ENCODE measurements at regions not wholly inside any gene's neighbourhood (a gene's known extent, or its start where the extent isn't known, plus 50 kb on each side); places are given as distances from the start of the nearest gene placed in this dataset.

DNA sequence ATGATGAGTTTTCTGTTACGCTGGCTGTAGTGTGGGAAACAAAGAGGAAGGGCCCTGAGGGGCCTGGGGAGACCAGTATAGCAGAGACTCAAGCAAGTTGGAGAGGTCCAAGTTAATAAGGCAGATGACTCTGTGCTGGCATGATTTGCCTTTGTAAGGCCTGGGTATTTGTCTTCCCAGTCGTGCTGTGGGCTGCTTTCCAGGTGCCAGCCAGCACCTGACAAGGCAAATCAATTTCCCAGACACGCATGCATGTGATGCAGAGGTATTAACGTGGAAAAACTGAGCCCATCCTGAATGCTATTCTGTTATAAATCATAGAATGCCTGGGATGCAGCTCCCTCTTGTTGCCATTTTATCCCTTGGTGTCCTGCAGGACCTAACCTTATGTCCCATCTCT lies 175.6 kb downstream of the MFSD1 start:
- H3K27me3 ChIP-seq, result no peaks in the 10 kb centered on the region
- no peaks in the 10 kb centered on the region for H3K36me3 ChIP-seq
- TF ChIP-seq, protein P1, sequence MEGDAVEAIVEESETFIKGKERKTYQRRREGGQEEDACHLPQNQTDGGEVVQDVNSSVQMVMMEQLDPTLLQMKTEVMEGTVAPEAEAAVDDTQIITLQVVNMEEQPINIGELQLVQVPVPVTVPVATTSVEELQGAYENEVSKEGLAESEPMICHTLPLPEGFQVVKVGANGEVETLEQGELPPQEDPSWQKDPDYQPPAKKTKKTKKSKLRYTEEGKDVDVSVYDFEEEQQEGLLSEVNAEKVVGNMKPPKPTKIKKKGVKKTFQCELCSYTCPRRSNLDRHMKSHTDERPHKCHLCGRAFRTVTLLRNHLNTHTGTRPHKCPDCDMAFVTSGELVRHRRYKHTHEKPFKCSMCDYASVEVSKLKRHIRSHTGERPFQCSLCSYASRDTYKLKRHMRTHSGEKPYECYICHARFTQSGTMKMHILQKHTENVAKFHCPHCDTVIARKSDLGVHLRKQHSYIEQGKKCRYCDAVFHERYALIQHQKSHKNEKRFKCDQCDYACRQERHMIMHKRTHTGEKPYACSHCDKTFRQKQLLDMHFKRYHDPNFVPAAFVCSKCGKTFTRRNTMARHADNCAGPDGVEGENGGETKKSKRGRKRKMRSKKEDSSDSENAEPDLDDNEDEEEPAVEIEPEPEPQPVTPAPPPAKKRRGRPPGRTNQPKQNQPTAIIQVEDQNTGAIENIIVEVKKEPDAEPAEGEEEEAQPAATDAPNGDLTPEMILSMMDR (IDR thresholded peaks at IDR 0.05), result no peak
- TF ChIP-seq POLR2A (IDR thresholded peaks at IDR 0.05), result no peak
- H3K4me3 ChIP-seq, result no peak overlapping the region
- 48 to 56% methylated on average over 4 of the region's 4 CpGs for WGBS, 2 donors
- H3K27ac ChIP-seq, result no peak overlapping the region
- H3K4me1 ChIP-seq, result no peaks in the 10 kb centered on the region
- intact Hi-C loops (cut with DNase I), result no loop called here
- no peaks in the 10 kb centered on the region for H3K9me3 ChIP-seq
- DNase-seq, result no peak

DNA sequence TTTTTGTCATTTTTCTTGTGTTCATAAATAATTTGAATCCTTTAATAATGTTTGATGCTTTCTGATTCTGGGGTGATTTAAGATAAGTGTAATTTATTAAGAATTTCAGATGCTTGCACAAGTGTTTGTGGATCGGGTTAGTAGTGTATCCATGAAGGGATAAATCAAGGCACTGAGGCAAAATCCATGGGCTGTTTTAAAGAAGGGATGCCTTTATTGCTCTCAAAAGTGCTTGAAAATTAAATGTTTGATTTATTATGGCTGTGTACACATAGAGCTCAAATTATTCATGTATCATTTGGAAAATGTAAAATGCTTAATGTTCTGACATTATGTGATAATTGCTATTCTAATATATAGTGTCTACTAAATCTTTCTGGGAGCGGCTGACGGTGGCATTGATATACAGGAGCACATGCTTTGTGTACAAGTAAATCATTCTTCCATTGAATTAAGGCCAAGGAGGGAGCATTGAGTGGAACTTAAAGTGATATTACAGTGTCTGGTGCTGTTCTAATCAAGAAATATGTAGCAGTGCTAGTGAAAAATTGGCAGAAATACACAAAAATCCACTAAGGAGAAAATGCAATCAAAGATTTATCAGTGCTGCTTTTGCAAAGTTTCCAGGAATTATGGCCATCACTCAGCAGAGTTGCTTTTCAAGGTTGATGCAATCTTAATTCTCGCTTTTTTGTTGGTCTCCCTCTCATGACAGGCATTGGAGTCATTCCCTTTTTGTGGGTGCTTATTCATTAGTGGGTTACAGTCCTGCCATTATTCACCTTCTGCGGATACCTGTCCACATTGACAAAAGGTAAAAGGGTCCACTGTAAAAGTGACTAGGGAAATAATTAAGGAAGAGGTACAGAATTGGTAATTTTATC lies 181.6 kb downstream of the MFSD1 start:
- DNase-seq, result no peak
- TF ChIP-seq POLR2A (IDR thresholded peaks at IDR 0.05), result no peak
- TF ChIP-seq, protein P1 (IDR thresholded peaks at IDR 0.05), result no peak
- Histone ChIP-seq H3K36me3 (no peaks in the 10 kb centered on the region), H3K4me3 (no peak overlapping the region), H3K27me3 (no peaks in the 10 kb centered on the region), H3K27ac (no peak overlapping the region), H3K4me1 (no peaks in the 10 kb centered on the region), H3K9me3 (no peaks in the 10 kb centered on the region)
- 61 to 65% methylated on average over 5 of the region's 5 CpGs for WGBS, 2 donors
- intact Hi-C loops (cut with DNase I), result no loop called here

DNA sequence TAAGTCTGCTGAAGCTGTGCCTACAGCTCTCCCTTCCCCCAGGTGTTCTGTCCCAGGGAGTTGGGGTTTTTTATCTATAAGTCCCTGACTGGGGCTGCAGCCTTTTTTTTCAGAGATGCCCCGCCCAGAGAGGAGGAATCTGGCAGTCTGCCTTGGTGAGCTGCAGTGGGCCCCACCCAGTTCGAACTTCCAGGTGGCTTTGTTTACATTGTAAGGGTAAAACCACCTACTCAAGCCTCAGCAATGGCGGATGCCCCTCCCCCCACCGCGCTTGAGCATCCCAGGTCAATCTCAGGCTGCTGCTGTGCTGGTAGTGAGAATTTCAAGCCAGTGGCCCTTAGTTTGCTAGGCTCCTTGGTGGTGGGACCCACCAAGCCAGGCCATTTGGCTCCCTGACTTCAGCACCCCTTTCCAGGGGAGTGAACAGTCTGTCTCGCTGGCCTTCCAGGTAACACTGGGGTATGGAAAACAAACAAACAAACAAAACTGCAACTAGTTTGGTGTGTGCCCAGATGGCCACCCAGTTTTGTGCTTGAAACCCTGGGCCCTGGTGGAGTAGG lies 189.4 kb downstream of the MFSD1 start:
- H3K36me3 ChIP-seq, result no peaks in the 10 kb centered on the region
- H3K9me3 ChIP-seq, result no peaks in the 10 kb centered on the region
- H3K27me3 ChIP-seq, result no peaks in the 10 kb centered on the region
- whole genome bisulfite sequencing, 2 donors, result 17 to 21% methylated on average over 1 to 2 of the region's 6 CpGs
- no peak overlapping the region for H3K27ac ChIP-seq
- H3K4me3 ChIP-seq, result no peak overlapping the region
- intact Hi-C loops (cut with DNase I), result no loop called here
- no peaks in the 10 kb centered on the region for H3K4me1 ChIP-seq
- no peak for DNase-seq
- TF ChIP-seq, protein P1 (IDR thresholded peaks at IDR 0.05), result no peak
- TF ChIP-seq POLR2A (IDR thresholded peaks at IDR 0.05), result no peak

DNA sequence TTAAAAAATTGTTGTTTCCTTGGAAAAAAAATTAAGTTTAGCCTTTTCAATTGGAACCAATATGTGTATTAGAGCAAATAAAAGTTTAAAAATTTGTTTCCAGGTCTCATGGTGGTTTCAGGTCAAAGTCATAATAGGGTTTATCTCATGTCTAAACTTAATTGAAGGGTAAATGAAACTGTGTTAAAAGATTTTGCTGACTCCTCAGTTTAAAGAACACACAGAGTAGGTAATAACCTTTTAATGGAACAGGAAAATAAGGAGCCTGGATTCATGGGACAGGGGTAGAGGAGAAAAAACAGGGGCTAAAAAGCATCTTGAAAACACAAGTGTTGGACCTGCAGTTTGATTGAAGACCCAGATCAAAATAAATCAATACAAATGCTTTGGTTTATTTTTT lies 190.6 kb downstream of the MFSD1 start:
- DNase-seq, result no peak
- intact Hi-C loops (cut with DNase I), result no loop called here
- H3K4me3 ChIP-seq, result no peak overlapping the region
- no peaks in the 10 kb centered on the region for H3K9me3 ChIP-seq
- H3K4me1 ChIP-seq, result no peaks in the 10 kb centered on the region
- no peaks in the 10 kb centered on the region for H3K36me3 ChIP-seq
- H3K27me3 ChIP-seq, result no peaks in the 10 kb centered on the region
- H3K27ac ChIP-seq, result no peak overlapping the region
- TF ChIP-seq POLR2A (IDR thresholded peaks at IDR 0.05), result no peak
- TF ChIP-seq, protein P1 (IDR thresholded peaks at IDR 0.05), result no peak

DNA sequence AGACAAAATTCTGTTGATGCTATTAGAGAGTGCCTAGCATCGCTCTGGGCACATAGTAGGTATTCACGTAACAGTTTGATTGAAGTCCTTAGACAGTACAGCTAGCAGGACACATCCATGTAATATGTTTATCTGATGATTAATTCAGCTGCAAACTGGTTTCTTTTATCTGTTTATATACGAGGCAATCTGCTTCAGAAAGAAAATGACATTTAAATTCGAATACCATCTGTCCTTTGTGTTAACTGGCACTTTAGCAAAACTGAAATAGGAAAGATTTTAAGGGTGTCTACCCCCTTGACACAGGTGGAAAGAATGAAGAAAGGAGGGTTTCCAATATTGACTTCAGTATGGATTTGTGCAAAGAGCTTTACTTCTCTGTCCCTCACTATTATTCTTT lies 192.5 kb downstream of the MFSD1 start:
- intact Hi-C loops (cut with DNase I), result no loop called here
- no peak for DNase-seq
- Histone ChIP-seq H3K36me3 (no peaks in the 10 kb centered on the region), H3K9me3 (no peaks in the 10 kb centered on the region), H3K27ac (no peak overlapping the region), H3K27me3 (no peaks in the 10 kb centered on the region), H3K4me3 (no peak overlapping the region), H3K4me1 (no peaks in the 10 kb centered on the region)
- 65 to 69% methylated on average over 4 of the region's 4 CpGs for WGBS, 2 donors
- no peak for TF ChIP-seq POLR2A (IDR thresholded peaks at IDR 0.05)
- TF ChIP-seq, protein P1 (IDR thresholded peaks at IDR 0.05), result no peak
